A673 (cell line): ENCODE measurements at regions not wholly inside any gene's neighbourhood (a gene's known extent, or its start where the extent isn't known, plus 50 kb on each side); places are given as distances from the start of the nearest gene placed in this dataset.

Source experiments
- BruUV-seq: library from RNA; stranded (reverse); fragments of 400-500 nt; replicated peaks from 2 replicates; lab custom pipeline; 2021; lab: Mats Ljungman, UMichigan
- CTCF ChIA-PET: fragments of 300-600 bp; sonication (Branson Sonifier 250); formaldehyde crosslinking; loops from one replicate; lab custom pipeline; 2022; ENCODE audit warnings: antibody characterized with exemption; lab: Charles Lee
- POLR2A ChIA-PET: fragments of 300-600 bp; sonication (Branson Sonifier 250); formaldehyde crosslinking; loops from one replicate; lab custom pipeline; 2022; ENCODE audit warnings: antibody characterized with exemption; ENCODE audit not compliant: low non-redundant PET; lab: Charles Lee
- DNase-seq: peaks from one replicate; pipeline ENCODE4 v3.0.0-alpha.2; 2015; ENCODE audit warnings: low spot score
- H3K27ac ChIP-seq: fragments of 200-600 bp; sonication (generic); 2 replicates; pipeline ENCODE4 v1.5.1; 2016; ENCODE audit warnings: mixed run types, low read depth, mild to moderate bottlenecking, mixed read lengths, antibody characterized with exemption, low read length; ENCODE audit not compliant: poor library complexity, severe bottlenecking
- H3K27me3 ChIP-seq: fragments of 200-600 bp; sonication (generic); replicated peaks from 2 replicates; pipeline ENCODE4 v1.6.1; 2017; ENCODE audit warnings: mixed run types, low read depth, mild to moderate bottlenecking, mixed read lengths, antibody characterized with exemption, low read length; ENCODE audit not compliant: insufficient read depth, poor library complexity
- H3K36me3 ChIP-seq: fragments of 200-600 bp; sonication (generic); 2 replicates; pipeline ENCODE4 v1.6.1; 2016; ENCODE audit warnings: mixed run types, mild to moderate bottlenecking, mixed read lengths, antibody characterized with exemption, low read length; ENCODE audit not compliant: insufficient read depth, poor library complexity, severe bottlenecking
- H3K4me1 ChIP-seq: fragments of 200-600 bp; sonication (generic); 2 replicates; pipeline ENCODE4 v1.6.1; 2017; ENCODE audit warnings: mixed run types, mild to moderate bottlenecking, mixed read lengths, antibody characterized with exemption, low read length; ENCODE audit not compliant: insufficient read depth, poor library complexity, severe bottlenecking
- H3K4me3 ChIP-seq: fragments of 200-600 bp; sonication (generic); 2 replicates; pipeline ENCODE4 v1.5.1; 2016; ENCODE audit warnings: low read depth, mixed run types, mild to moderate bottlenecking, mixed read lengths, low read length; ENCODE audit not compliant: poor library complexity, severe bottlenecking
- H3K9me3 ChIP-seq: fragments of 200-600 bp; sonication (generic); 2 replicates; pipeline ENCODE4 v1.6.1; 2016; ENCODE audit warnings: mixed run types, low read depth, mild to moderate bottlenecking, mixed read lengths, antibody characterized with exemption, low read length; ENCODE audit not compliant: poor library complexity, severe bottlenecking
- CTCF ChIP-seq: fragments of 300-800, 200-600 bp; sonication (generic); conservative IDR thresholded peaks from 2 replicates; pipeline ENCODE4 v1.5.1; 2017; ENCODE audit warnings: low read depth, mild to moderate bottlenecking, antibody characterized with exemption, low read length, moderate library complexity, mixed read lengths
- EZH2 ChIP-seq: fragments of 200-600 bp; sonication (generic); IDR thresholded peaks from 2 replicates; pipeline ENCODE4 v1.6.1; 2017; ENCODE audit warnings: borderline replicate concordance, low read depth, mild to moderate bottlenecking, mixed read lengths, antibody characterized with exemption, low read length; ENCODE audit not compliant: poor library complexity, severe bottlenecking
- intact Hi-C: fragments of 100-400 bp; cut with micrococcal nuclease; formaldehyde crosslinking; loops from one replicate; pipeline ENCODE4 v1.10.0; 2022; ENCODE audit not compliant: unreplicated experiment

GRCh38 chr12:90883456-90883855 lies 71.5 kb downstream of the CCER1 start:
- intact Hi-C loops: no loop called here
- Histone ChIP-seq H3K9me3 (no peaks in the 10 kb centered on the region), H3K36me3 (no peaks in the 10 kb centered on the region), H3K27ac (no peak overlapping the region), H3K27me3 (no peaks in the 10 kb centered on the region), H3K4me3 (no peak overlapping the region), H3K4me1 (no peaks in the 10 kb centered on the region)
- ChIA-PET CTCF (no interaction called here), POLR2A (no interaction called here)
- DNase-seq: no peak
- BruUV-seq: no TSS peak
- TF ChIP-seq CTCF (no peak), EZH2 (no peak)

GRCh38 chr12:90871726-90872096 lies 83.3 kb downstream of the CCER1 start:
- H3K4me1 ChIP-seq: no peaks in the 10 kb centered on the region
- intact Hi-C loops: no loop called here
- no TSS peak for BruUV-seq
- no peaks in the 10 kb centered on the region for H3K36me3 ChIP-seq
- H3K27me3 ChIP-seq: no peaks in the 10 kb centered on the region
- H3K27ac ChIP-seq: no peak overlapping the region
- ChIA-PET CTCF (no interaction called here), POLR2A (no interaction called here)
- no peak for TF ChIP-seq EZH2
- TF ChIP-seq CTCF: no peak
- no peaks in the 10 kb centered on the region for H3K9me3 ChIP-seq
- DNase-seq: no peak
- H3K4me3 ChIP-seq: no peak overlapping the region

GRCh38 chr12:90870971-90871725 lies 83.8 kb downstream of the CCER1 start:
- TF ChIP-seq CTCF: no peak
- TF ChIP-seq EZH2: no peak
- ChIA-PET CTCF (no interaction called here), POLR2A (no interaction called here)
- no peak overlapping the region for H3K27ac ChIP-seq
- H3K36me3 ChIP-seq: no peaks in the 10 kb centered on the region
- no peak overlapping the region for H3K4me3 ChIP-seq
- intact Hi-C loops: no loop called here
- no peaks in the 10 kb centered on the region for H3K9me3 ChIP-seq
- H3K4me1 ChIP-seq: no peaks in the 10 kb centered on the region
- DNase-seq: no peak
- H3K27me3 ChIP-seq: no peaks in the 10 kb centered on the region
- no TSS peak for BruUV-seq
